PC-3 (cell line): ENCODE measurements at regions not wholly inside any gene's neighbourhood (a gene's known extent, or its start where the extent isn't known, plus 50 kb on each side); places are given as distances from the start of the nearest gene placed in this dataset.

Source experiments
- CTCF ChIP-seq: fragments of 300-600 bp; sonication (generic); conservative IDR thresholded peaks from 2 replicates; pipeline ENCODE4 v1.5.1; 2017; ENCODE audit warnings: antibody characterized with exemption, low read depth, mild to moderate bottlenecking, low read length
- EZH2phosphoT487 ChIP-seq: fragments of 300-600 bp; sonication (generic); IDR thresholded peaks from 2 replicates; pipeline ENCODE4 v1.6.1; 2018; ENCODE audit warnings: mild to moderate bottlenecking, antibody characterized with exemption, low read length, borderline replicate concordance

GRCh38 chr15:29349196-29349595, 79.6 kb upstream of the NSMCE3 start:
- TF ChIP-seq CTCF = no peak
- TF ChIP-seq EZH2phosphoT487 = no peak
